OCI-LY3 (cell line): ENCODE measurements at regions not wholly inside any gene's neighbourhood (a gene's known extent, or its start where the extent isn't known, plus 50 kb on each side); places are given as distances from the start of the nearest gene placed in this dataset.

Experiments
- H2AFZ ChIP-seq: fragments of 200-600, 300-600 bp; shearing (Covaris generic); 2 replicates; pipeline ENCODE4 v1.6.0; 2014; ENCODE audit warnings: antibody characterized with exemption, low read depth, low read length
- H3K27ac ChIP-seq: fragments of 200-600, 300-600 bp; sonication (generic); 2 replicates; pipeline ENCODE4 v1.5.1; 2014; ENCODE audit warnings: mild to moderate bottlenecking, low read length, moderate library complexity, mixed read lengths
- H3K27me3 ChIP-seq: fragments of 200-600, 300-600 bp; sonication (generic); 2 replicates; pipeline ENCODE4 v1.6.1; 2014; ENCODE audit warnings: low read depth, low read length, mixed read lengths
- H3K36me3 ChIP-seq: fragments of 200-600, 300-600 bp; sonication (generic); replicated peaks from 2 replicates; pipeline ENCODE3; 2014; ENCODE audit warnings: low read depth, low read length, mixed read lengths
- H3K4me1 ChIP-seq: fragments of 300-600, 200-600 bp; sonication (generic); 2 replicates; pipeline ENCODE4 v1.6.1; 2014; ENCODE audit warnings: low read length, mixed read lengths
- H3K4me2 ChIP-seq: fragments of 200-600, 300-600 bp; sonication (generic); 2 replicates; pipeline ENCODE4 v1.6.1; 2014; ENCODE audit warnings: low read length, mixed read lengths
- H3K4me3 ChIP-seq: fragments of 300-600, 200-600 bp; sonication (generic); 2 replicates; pipeline ENCODE4 v1.5.1; 2014; ENCODE audit warnings: antibody characterized with exemption, mild to moderate bottlenecking, low read length, moderate library complexity
- H3K79me2 ChIP-seq: fragments of 300-600, 200-600 bp; shearing (Covaris generic); 2 replicates; pipeline ENCODE4 v1.6.1; 2014; ENCODE audit warnings: mild to moderate bottlenecking, low read length, mixed read lengths
- H3K9ac ChIP-seq: fragments of 300-600, 200-600 bp; shearing (Covaris generic); 2 replicates; pipeline ENCODE4 v1.6.0; 2014; ENCODE audit warnings: mild to moderate bottlenecking, low read length, moderate library complexity
- H3K9me3 ChIP-seq: fragments of 200-600, 300-600 bp; shearing (Covaris generic); 2 replicates; pipeline ENCODE4 v1.6.1; 2014; ENCODE audit warnings: low read length, mixed read lengths; ENCODE audit not compliant: insufficient read depth
- H4K20me1 ChIP-seq: fragments of 200-600, 300-600 bp; sonication (generic); 2 replicates; pipeline ENCODE4 v1.6.1; 2016; ENCODE audit warnings: low read length, mixed read lengths; ENCODE audit not compliant: insufficient read depth
- EZH2phosphoT487 ChIP-seq: fragments of 200-600 bp; shearing (Covaris generic); IDR thresholded peaks from 2 replicates; pipeline ENCODE4 v1.6.1; 2018; ENCODE audit warnings: antibody characterized with exemption, mixed run types, low read depth
- TF ChIP-seq, protein P1 (sequence below): fragments of 200-600, 300-600 bp; sonication (generic); IDR thresholded peaks from 2 replicates; pipeline ENCODE4 v1.5.1; 2014; ENCODE audit warnings: antibody characterized with exemption, low read length, low read depth

DNA sequence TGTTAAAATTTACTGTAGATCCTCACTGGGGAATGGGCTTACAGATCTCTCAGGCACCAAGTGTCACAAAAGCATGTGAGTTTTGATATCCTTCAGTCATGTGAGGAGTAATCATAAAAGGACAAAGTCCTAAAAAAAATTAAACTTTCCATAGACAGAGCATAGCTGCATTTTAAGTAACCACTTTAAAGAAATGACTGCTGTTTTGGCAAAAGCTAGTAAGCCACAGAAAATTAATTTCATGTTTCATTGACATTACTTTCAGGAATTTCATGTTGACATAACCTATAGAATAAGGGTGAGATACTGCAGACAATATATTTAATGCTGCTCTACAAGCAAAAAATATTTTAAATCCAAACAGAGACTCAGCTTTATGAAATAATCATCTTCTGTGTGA lies 156.3 kb downstream of the LYPLAL1 start:
- Histone ChIP-seq H3K9me3 (peaks cover 12% of the 10 kb centered on the region; the same call in 1 of the 2 replicates), H3K4me3 (no peak overlapping the region), H3K79me2 (no peaks in the 10 kb centered on the region), H3K27me3 (peaks cover 17% of the 10 kb centered on the region), H3K4me1 (peaks cover 7% of the 10 kb centered on the region), H3K9ac (no peak overlapping the region), H3K27ac (no peak overlapping the region), H3K4me2 (no peak overlapping the region), H4K20me1 (no peaks in the 10 kb centered on the region), H2AFZ (no peak overlapping the region), H3K36me3 (peaks cover 3% of the 10 kb centered on the region)
- TF ChIP-seq, protein P1, sequence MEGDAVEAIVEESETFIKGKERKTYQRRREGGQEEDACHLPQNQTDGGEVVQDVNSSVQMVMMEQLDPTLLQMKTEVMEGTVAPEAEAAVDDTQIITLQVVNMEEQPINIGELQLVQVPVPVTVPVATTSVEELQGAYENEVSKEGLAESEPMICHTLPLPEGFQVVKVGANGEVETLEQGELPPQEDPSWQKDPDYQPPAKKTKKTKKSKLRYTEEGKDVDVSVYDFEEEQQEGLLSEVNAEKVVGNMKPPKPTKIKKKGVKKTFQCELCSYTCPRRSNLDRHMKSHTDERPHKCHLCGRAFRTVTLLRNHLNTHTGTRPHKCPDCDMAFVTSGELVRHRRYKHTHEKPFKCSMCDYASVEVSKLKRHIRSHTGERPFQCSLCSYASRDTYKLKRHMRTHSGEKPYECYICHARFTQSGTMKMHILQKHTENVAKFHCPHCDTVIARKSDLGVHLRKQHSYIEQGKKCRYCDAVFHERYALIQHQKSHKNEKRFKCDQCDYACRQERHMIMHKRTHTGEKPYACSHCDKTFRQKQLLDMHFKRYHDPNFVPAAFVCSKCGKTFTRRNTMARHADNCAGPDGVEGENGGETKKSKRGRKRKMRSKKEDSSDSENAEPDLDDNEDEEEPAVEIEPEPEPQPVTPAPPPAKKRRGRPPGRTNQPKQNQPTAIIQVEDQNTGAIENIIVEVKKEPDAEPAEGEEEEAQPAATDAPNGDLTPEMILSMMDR = no peak
- TF ChIP-seq EZH2phosphoT487 = no peak

DNA sequence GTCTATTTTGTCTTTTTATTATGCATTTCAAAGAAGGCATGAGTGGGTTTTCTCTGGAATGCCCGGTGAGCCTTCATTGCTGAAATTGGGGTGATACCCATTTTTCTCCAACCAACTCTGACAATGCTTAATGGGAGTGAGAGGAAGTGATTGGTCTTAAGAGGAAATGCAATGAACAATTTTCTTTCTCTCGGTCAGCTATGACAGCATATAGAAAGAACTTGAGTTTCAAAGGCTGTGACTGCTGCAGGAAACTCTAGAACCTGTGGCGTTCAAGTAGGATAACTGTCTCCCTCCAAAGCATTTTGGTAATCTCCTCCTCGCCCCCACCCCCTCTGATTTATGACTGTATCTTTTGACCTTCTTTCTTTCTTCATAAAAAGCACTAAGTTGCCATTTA lies 155.9 kb downstream of the LYPLAL1 start:
- no peaks in the 10 kb centered on the region for H3K79me2 ChIP-seq
- H3K27me3 ChIP-seq = peaks cover 22% of the 10 kb centered on the region
- no peak overlapping the region for H2AFZ ChIP-seq
- no peak overlapping the region for H3K4me2 ChIP-seq
- H4K20me1 ChIP-seq = no peaks in the 10 kb centered on the region
- TF ChIP-seq, protein P1 = no peak
- no peak for TF ChIP-seq EZH2phosphoT487
- H3K4me1 ChIP-seq = peaks cover 9% of the 10 kb centered on the region
- H3K4me3 ChIP-seq = no peak overlapping the region
- no peak overlapping the region for H3K27ac ChIP-seq
- peaks cover 12% of the 10 kb centered on the region; the same call in 1 of the 2 replicates for H3K9me3 ChIP-seq
- peaks cover 3% of the 10 kb centered on the region for H3K36me3 ChIP-seq
- H3K9ac ChIP-seq = no peak overlapping the region

DNA sequence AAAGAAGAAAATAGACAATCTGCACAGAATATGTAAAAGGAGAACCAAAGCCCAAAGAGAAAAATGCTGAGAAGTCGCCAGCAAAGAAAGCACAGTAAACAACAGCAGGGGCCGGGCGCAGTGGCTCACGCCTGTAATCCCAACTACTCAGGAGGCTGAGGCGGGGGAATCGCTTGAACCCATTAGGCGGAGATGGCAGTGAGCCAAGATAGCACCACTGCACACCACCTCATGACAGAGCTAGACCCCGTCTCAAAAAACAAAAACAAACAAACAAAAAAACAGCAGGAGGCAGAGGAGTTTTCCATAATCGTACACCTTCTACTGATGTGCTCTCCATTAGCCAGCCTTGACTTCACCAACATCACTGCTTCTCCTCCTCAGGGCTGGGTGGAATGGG lies 153.2 kb downstream of the LYPLAL1 start:
- H3K9me3 ChIP-seq = peaks cover 12% of the 10 kb centered on the region; the same call in 1 of the 2 replicates
- H3K27ac ChIP-seq = no peak overlapping the region
- H3K4me1 ChIP-seq = peaks cover 9% of the 10 kb centered on the region
- H3K4me3 ChIP-seq = no peak overlapping the region
- no peak overlapping the region for H2AFZ ChIP-seq
- H3K9ac ChIP-seq = no peak overlapping the region
- peaks cover 3% of the 10 kb centered on the region for H3K36me3 ChIP-seq
- H3K4me2 ChIP-seq = no peak overlapping the region
- no peak for TF ChIP-seq EZH2phosphoT487
- TF ChIP-seq, protein P1 = no peak
- no peaks in the 10 kb centered on the region for H4K20me1 ChIP-seq
- no peaks in the 10 kb centered on the region for H3K79me2 ChIP-seq
- peaks cover 47% of the 10 kb centered on the region for H3K27me3 ChIP-seq

DNA sequence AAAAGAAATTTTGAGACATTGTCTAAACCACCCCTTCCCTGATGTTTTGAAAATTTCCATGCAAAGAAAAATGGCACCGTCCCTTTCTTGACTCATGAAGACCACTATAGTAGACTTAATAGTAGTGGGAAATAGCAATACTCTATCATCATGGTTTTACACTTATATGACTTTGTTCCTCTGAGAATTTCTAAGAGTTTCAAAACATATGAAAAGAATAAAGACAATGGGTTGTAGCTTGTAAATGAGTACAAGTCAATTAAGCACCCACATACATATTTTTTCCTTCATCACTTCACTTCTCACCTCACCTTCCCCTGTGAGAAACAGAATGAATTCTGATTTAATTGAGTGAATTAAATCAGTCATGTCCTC lies 151.7 kb downstream of the LYPLAL1 start:
- Histone ChIP-seq H3K27me3 (peaks cover 51% of the 10 kb centered on the region), H3K9ac (no peak overlapping the region), H3K27ac (no peak overlapping the region), H3K4me3 (no peak overlapping the region), H3K4me2 (peak overlapping the region; percentile 40), H3K36me3 (peaks cover 3% of the 10 kb centered on the region), H3K9me3 (peaks cover 12% of the 10 kb centered on the region; the same call in 1 of the 2 replicates), H4K20me1 (no peaks in the 10 kb centered on the region), H3K79me2 (no peaks in the 10 kb centered on the region), H3K4me1 (peaks cover 9% of the 10 kb centered on the region), H2AFZ (no peak overlapping the region)
- TF ChIP-seq, protein P1 = no peak
- no peak for TF ChIP-seq EZH2phosphoT487
